ENCODE measurements at regions not wholly inside any gene's neighbourhood (a gene's known extent, or its start where the extent isn't known, plus 50 kb on each side); places are given as distances from the start of the nearest gene placed in this dataset.

- Histone ChIP-seq H3K27ac (ENCODE audit: low read length) (no peak overlapping the region), H3K4me3 (ENCODE audit: low read depth in 1 of 2, low read length in 2 of 2) (no peak overlapping the region), H3K27me3 (ENCODE audit: insufficient read depth, low read length, poor library complexity) (no peaks in the 10 kb centered on the region), H3K4me2 (ENCODE audit: insufficient read depth, low read length) (no peak overlapping the region), H3K79me2 (ENCODE audit: insufficient read depth, low read length) (no peaks in the 10 kb centered on the region), H3K9ac (ENCODE audit: low read depth, low read length) (no peak overlapping the region), H3K36me3 (ENCODE audit: insufficient read depth, low read length) (no peaks in the 10 kb centered on the region), H4K20me1 (ENCODE audit: insufficient read depth, low read length) (no peaks in the 10 kb centered on the region), H3K9me3 (ENCODE audit: insufficient read depth, low read length, severe bottlenecking) (no peaks in the 10 kb centered on the region), H2AFZ (ENCODE audit: low read depth, low read length) (no peak overlapping the region), H3K4me1 (ENCODE audit: insufficient read depth, low read length) (no peaks in the 10 kb centered on the region)
- ATAC-seq (ENCODE audit: insufficient read depth, low read depth) (no peak), DNase-seq (no peak)
- TF ChIP-seq CTCF (IDR thresholded peaks at IDR 0.05; ENCODE audit: borderline replicate concordance, extremely low read depth, low read length, poor library complexity, severe bottlenecking) = no peak
- TF ChIP-seq EZH2 (IDR thresholded peaks at IDR 0.05; ENCODE audit: borderline replicate concordance, low read depth, low read length, severe bottlenecking) = no peak
These were observed 99.3 kb upstream of the GRPR start for GRCh38 chrX:16023790-16024734.

GRCh38 chrX:16022580-16023200 is 100.7 kb upstream of the GRPR start:
- DNase-seq = no peak
- Histone ChIP-seq H3K4me1 (ENCODE audit: insufficient read depth, low read length) (no peaks in the 10 kb centered on the region), H2AFZ (ENCODE audit: low read depth, low read length) (no peak overlapping the region), H3K79me2 (ENCODE audit: insufficient read depth, low read length) (no peaks in the 10 kb centered on the region), H4K20me1 (ENCODE audit: insufficient read depth, low read length) (no peaks in the 10 kb centered on the region), H3K4me3 (ENCODE audit: low read depth in 1 of 2, low read length in 2 of 2) (no peak overlapping the region), H3K9ac (ENCODE audit: low read depth, low read length) (no peak overlapping the region), H3K9me3 (ENCODE audit: insufficient read depth, low read length, severe bottlenecking) (no peaks in the 10 kb centered on the region), H3K36me3 (ENCODE audit: insufficient read depth, low read length) (no peaks in the 10 kb centered on the region), H3K4me2 (ENCODE audit: insufficient read depth, low read length) (no peak overlapping the region), H3K27me3 (ENCODE audit: insufficient read depth, low read length, poor library complexity) (no peaks in the 10 kb centered on the region), H3K27ac (ENCODE audit: low read length) (no peak overlapping the region)
- no peak for TF ChIP-seq EZH2 (IDR thresholded peaks at IDR 0.05; ENCODE audit: borderline replicate concordance, low read depth, low read length, severe bottlenecking)
- TF ChIP-seq CTCF (IDR thresholded peaks at IDR 0.05; ENCODE audit: borderline replicate concordance, extremely low read depth, low read length, poor library complexity, severe bottlenecking) = no peak
- ATAC-seq (ENCODE audit: insufficient read depth, low read depth) = no peak

- Histone ChIP-seq H3K27ac (ENCODE audit: low read length) (no peak overlapping the region), H3K36me3 (ENCODE audit: insufficient read depth, low read length) (no peaks in the 10 kb centered on the region), H3K27me3 (ENCODE audit: insufficient read depth, low read length, poor library complexity) (no peaks in the 10 kb centered on the region), H3K9me3 (ENCODE audit: insufficient read depth, low read length, severe bottlenecking) (no peaks in the 10 kb centered on the region), H2AFZ (ENCODE audit: low read depth, low read length) (no peak overlapping the region), H3K9ac (ENCODE audit: low read depth, low read length) (no peak overlapping the region), H3K79me2 (ENCODE audit: insufficient read depth, low read length) (no peaks in the 10 kb centered on the region), H3K4me1 (ENCODE audit: insufficient read depth, low read length) (no peaks in the 10 kb centered on the region), H3K4me3 (ENCODE audit: low read depth in 1 of 2, low read length in 2 of 2) (no peak overlapping the region), H4K20me1 (ENCODE audit: insufficient read depth, low read length) (no peaks in the 10 kb centered on the region), H3K4me2 (ENCODE audit: insufficient read depth, low read length) (no peak overlapping the region)
- TF ChIP-seq CTCF (IDR thresholded peaks at IDR 0.05; ENCODE audit: borderline replicate concordance, extremely low read depth, low read length, poor library complexity, severe bottlenecking) (no peak), EZH2 (IDR thresholded peaks at IDR 0.05; ENCODE audit: borderline replicate concordance, low read depth, low read length, severe bottlenecking) (no peak)
- DNase-seq = no peak
- ATAC-seq (ENCODE audit: insufficient read depth, low read depth) = no peak
These were observed 105.1 kb upstream of the GRPR start for GRCh38 chrX:16018291-16018690.
